OCI-LY7 (cell line): ENCODE measurements at regions not wholly inside any gene's neighbourhood (a gene's known extent, or its start where the extent isn't known, plus 50 kb on each side); places are given as distances from the start of the nearest gene placed in this dataset.

Experiments
- BruUV-seq: library from RNA; stranded (reverse); fragments of 400-500 nt; replicated peaks from 2 replicates; lab custom pipeline; 2021; lab: Mats Ljungman, UMichigan
- CTCF ChIA-PET: fragments of 300-600 bp; sonication (Branson Sonifier 250); formaldehyde crosslinking; loops from one replicate; lab custom pipeline; 2022; ENCODE audit warnings: antibody characterized with exemption; ENCODE audit not compliant: unreplicated experiment; lab: Charles Lee
- POLR2A ChIA-PET: fragments of 300-600 bp; sonication (Branson Sonifier 250); formaldehyde crosslinking; loops from one replicate; lab custom pipeline; 2022; ENCODE audit warnings: antibody characterized with exemption; lab: Charles Lee
- DNase-seq: peaks from one replicate; pipeline ENCODE4 v3.0.0-alpha.2; 2015; ENCODE audit warnings: low spot score
- H2AFZ ChIP-seq: fragments of 200-600 bp; sonication (generic), shearing (Covaris generic); 2 replicates; pipeline ENCODE4 v1.6.1; 2014; ENCODE audit warnings: mild to moderate bottlenecking, antibody characterized with exemption, low read length, moderate library complexity
- H3K27ac ChIP-seq: fragments of 200-600 bp; sonication (generic); 2 replicates; pipeline ENCODE4 v1.5.1; 2014; ENCODE audit warnings: mixed run types, low read depth, mild to moderate bottlenecking, moderate library complexity, low read length, inconsistent platforms; ENCODE audit not compliant: poor library complexity, severe bottlenecking
- H3K36me3 ChIP-seq: fragments of 200-600 bp; sonication (generic); 2 replicates; pipeline ENCODE4 v1.6.1; 2014; ENCODE audit warnings: mild to moderate bottlenecking, antibody characterized with exemption, low read length, moderate library complexity, mixed read lengths; ENCODE audit not compliant: insufficient read depth
- H3K4me1 ChIP-seq: fragments of 200-600 bp; sonication (generic); 2 replicates; pipeline ENCODE4 v1.5.1; 2014; ENCODE audit warnings: mild to moderate bottlenecking, low read length; ENCODE audit not compliant: insufficient read depth, poor library complexity, severe bottlenecking
- H3K4me2 ChIP-seq: fragments of 200-600 bp; sonication (generic); 2 replicates; pipeline ENCODE4 v1.6.1; 2014; ENCODE audit warnings: mild to moderate bottlenecking, low read length
- H3K4me3 ChIP-seq: fragments of 200-600 bp; sonication (generic); 2 replicates; pipeline ENCODE4 v1.5.1; 2014; ENCODE audit warnings: mild to moderate bottlenecking, low read depth, low read length; ENCODE audit not compliant: poor library complexity, severe bottlenecking
- H3K79me2 ChIP-seq: fragments of 200-600 bp; sonication (generic); 2 replicates; pipeline ENCODE4 v1.6.1; 2016; ENCODE audit warnings: low read depth, mild to moderate bottlenecking, low read length, moderate library complexity, mixed read lengths; ENCODE audit not compliant: insufficient read depth
- H3K9me2 ChIP-seq: fragments of 200-600 bp; sonication (generic); 2 replicates; pipeline ENCODE4 v1.6.1; 2016; ENCODE audit warnings: mild to moderate bottlenecking, low read length, mixed read lengths; ENCODE audit not compliant: insufficient read depth
- H3K9me3 ChIP-seq: fragments of 200-600 bp; sonication (generic); 2 replicates; pipeline ENCODE4 v1.6.1; 2014; ENCODE audit warnings: mild to moderate bottlenecking, mixed run types, low read length, mixed read lengths
- H4K20me1 ChIP-seq: fragments of 200-600 bp; sonication (generic); 2 replicates; pipeline ENCODE4 v1.6.1; 2014; ENCODE audit warnings: mild to moderate bottlenecking, antibody characterized with exemption, low read length, moderate library complexity, mixed read lengths; ENCODE audit not compliant: insufficient read depth
- CTCF ChIP-seq: fragments of 200-600 bp; sonication (generic); conservative IDR thresholded peaks from 2 replicates; pipeline ENCODE4 v1.5.1; 2014; ENCODE audit warnings: mild to moderate bottlenecking, antibody characterized with exemption, low read length, moderate library complexity, mixed read lengths
- EZH2phosphoT487 ChIP-seq: fragments of 200-600 bp; sonication (generic); IDR thresholded peaks from 2 replicates; pipeline ENCODE4 v1.6.1; 2018; ENCODE audit warnings: low read depth, borderline replicate concordance, mild to moderate bottlenecking, mixed run types, antibody characterized with exemption, low read length, moderate library complexity, mixed read lengths
- intact Hi-C: fragments of 100-400 bp; cut with micrococcal nuclease; formaldehyde crosslinking; loops from one replicate; pipeline ENCODE4 v1.10.0; 2022; ENCODE audit not compliant: unreplicated experiment

GRCh38 chr16:86133377-86133776 lies 234.4 kb downstream of the IRF8 start:
- Histone ChIP-seq H3K36me3 (no peaks in the 10 kb centered on the region), H3K9me3 (no peaks in the 10 kb centered on the region), H3K4me3 (no peak overlapping the region), H3K27ac (no peak overlapping the region), H3K4me1 (no peaks in the 10 kb centered on the region), H3K4me2 (no peak overlapping the region), H3K79me2 (no peaks in the 10 kb centered on the region), H3K9me2 (no peaks in the 10 kb centered on the region), H2AFZ (no peak overlapping the region), H4K20me1 (no peaks in the 10 kb centered on the region)
- ChIA-PET POLR2A (no interaction called here), CTCF (interaction anchor here (0.5 kb wide), 1 partner anchor 1683 kb away, joined by 5 read pairs; no protein-coding TSS in a partner anchor)
- BruUV-seq = no TSS peak
- no peak for TF ChIP-seq EZH2phosphoT487
- TF ChIP-seq CTCF = no peak
- intact Hi-C loops = no loop called here
- DNase-seq = no peak

GRCh38 chr16:86133847-86134375 lies 234.9 kb downstream of the IRF8 start:
- no peaks in the 10 kb centered on the region for H3K9me3 ChIP-seq
- no peak overlapping the region for H3K4me2 ChIP-seq
- DNase-seq = no peak
- intact Hi-C loops = no loop called here
- ChIA-PET POLR2A (no interaction called here), CTCF (interaction anchor here (0.5 kb wide), 1 partner anchor 1683 kb away, joined by 5 read pairs; no protein-coding TSS in a partner anchor)
- no peaks in the 10 kb centered on the region for H3K9me2 ChIP-seq
- no peaks in the 10 kb centered on the region for H3K4me1 ChIP-seq
- no peak for TF ChIP-seq CTCF
- no peak for TF ChIP-seq EZH2phosphoT487
- H3K4me3 ChIP-seq = no peak overlapping the region
- H4K20me1 ChIP-seq = no peaks in the 10 kb centered on the region
- no peaks in the 10 kb centered on the region for H3K36me3 ChIP-seq
- no peak overlapping the region for H2AFZ ChIP-seq
- no TSS peak for BruUV-seq
- H3K27ac ChIP-seq = no peak overlapping the region
- no peaks in the 10 kb centered on the region for H3K79me2 ChIP-seq

GRCh38 chr16:86134802-86135461 lies 236.0 kb downstream of the IRF8 start:
- POLR2A ChIA-PET = no interaction called here
- intact Hi-C loops = no loop called here
- Histone ChIP-seq H3K27ac (no peak overlapping the region), H3K4me1 (no peaks in the 10 kb centered on the region), H3K79me2 (no peaks in the 10 kb centered on the region), H3K4me2 (no peak overlapping the region), H3K36me3 (no peaks in the 10 kb centered on the region), H3K9me2 (no peaks in the 10 kb centered on the region), H3K4me3 (no peak overlapping the region), H2AFZ (no peak overlapping the region), H4K20me1 (no peaks in the 10 kb centered on the region), H3K9me3 (no peaks in the 10 kb centered on the region)
- no TSS peak for BruUV-seq
- CTCF ChIA-PET = no interaction called here
- no peak for DNase-seq
- TF ChIP-seq CTCF (no peak), EZH2phosphoT487 (no peak)
